Prostate gland (tissue), 2 donors: ENCODE measurements at regions not wholly inside any gene's neighbourhood (a gene's known extent, or its start where the extent isn't known, plus 50 kb on each side); places are given as distances from the start of the nearest gene placed in this dataset.

Source experiments
- DNase-seq: peaks from one replicate; pipeline ENCODE4 v3.0.0-alpha.2; 2019; ENCODE audit warnings: low spot score
- H3K27ac ChIP-seq, 2 donors: fragments of 200-600 bp; sonication (generic); 2 replicates each; pipeline ENCODE4 v1.5.1; 2017 to 2019
- H3K27me3 ChIP-seq: fragments of 200-600 bp; sonication (generic); replicated peaks from 2 replicates; pipeline ENCODE4 v1.5.1; 2019; ENCODE audit not compliant: insufficient read depth
- H3K36me3 ChIP-seq, 2 donors: fragments of 200-600 bp; sonication (generic); 1 replicate in 1 of 2; 2 replicates in 1 of 2; pipeline versions ENCODE4 v1.5.1 to v1.8.1; 2017 to 2019
- H3K4me1 ChIP-seq: fragments of 200-600 bp; sonication (generic); replicated peaks from 2 replicates; pipeline ENCODE4 v1.5.1; 2019
- H3K4me3 ChIP-seq, 2 donors: fragments of 200-600 bp; sonication (generic); 2 replicates each; pipeline ENCODE4 v1.5.1; 2017 to 2019
- H3K9me3 ChIP-seq: fragments of 200-600 bp; sonication (generic); 2 replicates; pipeline ENCODE4 v1.5.1; 2017
- CTCF ChIP-seq, 4 experiments: fragments of 200-600 bp in 2 of 4; fragments of 450-650 bp in 2 of 4; sonication (generic) in 2 of 4; IDR thresholded peaks; 1 replicate in 3 of 4; 2 replicates in 1 of 4; pipeline ENCODE4 v1.5.1; 2016 to 2019; ENCODE audit warnings: antibody characterized with exemption in 4 of 4, mild to moderate bottlenecking in 2 of 4, moderate library complexity in 2 of 4
- POLR2A ChIP-seq: fragments of 450-650 bp; IDR thresholded peaks from one replicate; pipeline ENCODE4 v1.6.1; 2016; ENCODE audit warnings: antibody characterized with exemption, mild to moderate bottlenecking
- POLR2AphosphoS5 ChIP-seq: sonication (generic); formaldehyde crosslinking; IDR thresholded peaks from one replicate; pipeline ENCODE4 v1.6.1; 2017; ENCODE audit warnings: antibody characterized with exemption
- WGBS: methylation state at CpG from one replicate; pipeline ENCODE4 v1.1.5; 2018; 5-methylcytosine and 5-hydroxymethylcytosine counted together
- intact Hi-C: fragments of 100-400 bp; cut with DNase I; formaldehyde crosslinking; loops from one replicate; pipeline ENCODE4 v1.14.2; 2022

- WGBS = 70% methylated on average over 1 of the region's 1 CpG
- intact Hi-C loops = no loop called here
- Histone ChIP-seq H3K27ac (no peak overlapping the region), H3K9me3 (no peaks in the 10 kb centered on the region), H3K4me3 (no peak overlapping the region), H3K4me1 (no peaks in the 10 kb centered on the region), H3K36me3 (no peaks in the 10 kb centered on the region), H3K27me3 (no peaks in the 10 kb centered on the region)
- DNase-seq = no peak
- no peak for TF ChIP-seq POLR2AphosphoS5
- no peak for TF ChIP-seq POLR2A
- no peak for TF ChIP-seq CTCF (IDR thresholded peaks at IDR 0.05)
Measured at GRCh38 chr2:126100962-126101361, 555.0 kb upstream of the GYPC start.

- H3K4me3 ChIP-seq = no peak overlapping the region
- no peak for DNase-seq
- intact Hi-C loops = no loop called here
- no peaks in the 10 kb centered on the region for H3K27me3 ChIP-seq
- H3K4me1 ChIP-seq = no peaks in the 10 kb centered on the region
- no peaks in the 10 kb centered on the region for H3K9me3 ChIP-seq
- no peak overlapping the region for H3K27ac ChIP-seq
- 80% methylated on average over 3 of the region's 3 CpGs for WGBS
- H3K36me3 ChIP-seq = no peaks in the 10 kb centered on the region
- no peak for TF ChIP-seq POLR2A
- no peak for TF ChIP-seq POLR2AphosphoS5
- TF ChIP-seq CTCF (IDR thresholded peaks at IDR 0.05) = no peak
Measured at GRCh38 chr2:126106006-126106405, 550.0 kb upstream of the GYPC start.

- Histone ChIP-seq H3K4me1 (no peaks in the 10 kb centered on the region), H3K9me3 (no peaks in the 10 kb centered on the region), H3K27ac (no peak overlapping the region), H3K27me3 (no peaks in the 10 kb centered on the region), H3K36me3 (no peaks in the 10 kb centered on the region), H3K4me3 (no peak overlapping the region)
- TF ChIP-seq CTCF (IDR thresholded peaks at IDR 0.05) (no peak), POLR2AphosphoS5 (no peak), POLR2A (no peak)
- intact Hi-C loops = no loop called here
- WGBS = 31% methylated on average over 1 of the region's 1 CpG
- DNase-seq = no peak
Measured at GRCh38 chr2:126107883-126108282, 548.1 kb upstream of the GYPC start.

GRCh38 chr2:126115975-126116374 lies 540.0 kb upstream of the GYPC start:
- intact Hi-C loops = no loop called here
- no peaks in the 10 kb centered on the region for H3K9me3 ChIP-seq
- 82% methylated on average over 2 of the region's 2 CpGs for WGBS
- no peak for TF ChIP-seq POLR2AphosphoS5
- no peak for TF ChIP-seq POLR2A
- no peak for TF ChIP-seq CTCF (IDR thresholded peaks at IDR 0.05)
- no peaks in the 10 kb centered on the region for H3K27me3 ChIP-seq
- no peaks in the 10 kb centered on the region for H3K4me1 ChIP-seq
- no peaks in the 10 kb centered on the region for H3K36me3 ChIP-seq
- H3K27ac ChIP-seq = no peak overlapping the region
- H3K4me3 ChIP-seq = no peak overlapping the region
- DNase-seq = no peak

GRCh38 chr2:126117886-126118285 lies 538.1 kb upstream of the GYPC start:
- H3K36me3 ChIP-seq = no peaks in the 10 kb centered on the region
- no peaks in the 10 kb centered on the region for H3K9me3 ChIP-seq
- H3K4me3 ChIP-seq = no peak overlapping the region
- H3K4me1 ChIP-seq = no peaks in the 10 kb centered on the region
- no peak for TF ChIP-seq POLR2AphosphoS5
- no peak overlapping the region for H3K27ac ChIP-seq
- intact Hi-C loops = no loop called here
- no peaks in the 10 kb centered on the region for H3K27me3 ChIP-seq
- 94% methylated on average over 1 of the region's 1 CpG for WGBS
- DNase-seq = no peak
